Colonic mucosa (tissue), 4 donors: ENCODE measurements at regions not wholly inside any gene's neighbourhood (a gene's known extent, or its start where the extent isn't known, plus 50 kb on each side); places are given as distances from the start of the nearest gene placed in this dataset.
"Not testable (repeated sequence)": the region's sequence is repeated elsewhere in the genome, so short reads cannot be mapped to it uniquely, and the experiment has no call there.

ENCODE experiments used
- DNase-seq: peaks from one replicate; pipeline ENCODE4 v3.0.0-alpha.2; 2020
- H3K27ac ChIP-seq: fragments of 200-600 bp; one replicate; pipeline ENCODE4 v1.8.0; 2021
- H3K27me3 ChIP-seq: fragments of 200-600 bp; one replicate; pipeline ENCODE4 v1.8.0; 2021
- H3K36me3 ChIP-seq: fragments of 200-600 bp; one replicate; pipeline ENCODE4 v1.8.0; 2021
- H3K4me1 ChIP-seq: fragments of 200-600 bp; one replicate; pipeline ENCODE4 v1.8.0; 2021; ENCODE audit warnings: mild to moderate bottlenecking
- H3K4me3 ChIP-seq: fragments of 200-600 bp; one replicate; pipeline ENCODE4 v1.8.0; 2021
- H3K9ac ChIP-seq, 2 donors: one replicate each; pipeline ENCODE4 v1.7.0; 2013; ENCODE audit warnings: control low read depth in 2 of 2, low read depth in 2 of 2, low read length in 2 of 2
- H3K9me3 ChIP-seq: fragments of 200-600 bp; one replicate; pipeline ENCODE4 v1.8.0; 2021
- CTCF ChIP-seq: fragments of 200-600 bp; IDR thresholded peaks from one replicate; pipeline ENCODE4 v1.8.0; 2022; ENCODE audit warnings: antibody characterized with exemption, mild to moderate bottlenecking
- intact Hi-C: fragments of 100-400 bp; cut with DNase I; formaldehyde crosslinking; loops from one replicate; pipeline ENCODE4 v1.14.1; 2022
- donor health status: healthy.
- donor health status: DM: no; HTN: no; CAD: no.
- donor health status: DM: no; HTN: no; CAD: no.

- no peak for TF ChIP-seq CTCF
- Histone ChIP-seq H3K27me3 (no peaks in the 10 kb centered on the region), H3K36me3 (no peaks in the 10 kb centered on the region), H3K9me3 (no peaks in the 10 kb centered on the region), H3K4me1 (no peaks in the 10 kb centered on the region), H3K4me3 (no peak overlapping the region), H3K9ac (no peak overlapping the region), H3K27ac (no peak overlapping the region)
- intact Hi-C loops: no loop called here
- no peak for DNase-seq
Measured at GRCh38 chr13:38239874-38240273, 109.8 kb upstream of the UFM1 start.

- TF ChIP-seq CTCF: no peak
Measured at GRCh38 chr13:38228322-38228721, 121.3 kb upstream of the UFM1 start.

GRCh38 chr13:38226496-38226895 is 123.2 kb upstream of the UFM1 start:
- intact Hi-C loops: no loop called here
- no peaks in the 10 kb centered on the region for H3K27me3 ChIP-seq
- H3K4me1 ChIP-seq: no peaks in the 10 kb centered on the region
- H3K27ac ChIP-seq: no peak overlapping the region
- H3K9me3 ChIP-seq: no peaks in the 10 kb centered on the region
- DNase-seq: no peak
- no peak for TF ChIP-seq CTCF
- H3K36me3 ChIP-seq: no peaks in the 10 kb centered on the region
- H3K9ac ChIP-seq: no peak overlapping the region
- H3K4me3 ChIP-seq: no peak overlapping the region

More at GRCh38 chr13:38228322-38228721, 121.3 kb upstream of the UFM1 start:
- Histone ChIP-seq H3K36me3 (no peaks in the 10 kb centered on the region), H3K9me3 (no peaks in the 10 kb centered on the region), H3K27me3 (no peaks in the 10 kb centered on the region), H3K27ac (no peak overlapping the region), H3K9ac (no peak overlapping the region), H3K4me3 (no peak overlapping the region), H3K4me1 (no peaks in the 10 kb centered on the region)
- intact Hi-C loops: no loop called here
- DNase-seq: no peak

GRCh38 chr13:38223089-38223488 is 126.6 kb upstream of the UFM1 start:
- Histone ChIP-seq H3K27me3 (no peaks in the 10 kb centered on the region), H3K9me3 (no peaks in the 10 kb centered on the region), H3K36me3 (no peaks in the 10 kb centered on the region), H3K27ac (no peak overlapping the region), H3K4me1 (no peaks in the 10 kb centered on the region), H3K9ac (no peak overlapping the region), H3K4me3 (no peak overlapping the region)
- intact Hi-C loops: no loop called here
- no peak for DNase-seq
- no peak for TF ChIP-seq CTCF

DNA sequence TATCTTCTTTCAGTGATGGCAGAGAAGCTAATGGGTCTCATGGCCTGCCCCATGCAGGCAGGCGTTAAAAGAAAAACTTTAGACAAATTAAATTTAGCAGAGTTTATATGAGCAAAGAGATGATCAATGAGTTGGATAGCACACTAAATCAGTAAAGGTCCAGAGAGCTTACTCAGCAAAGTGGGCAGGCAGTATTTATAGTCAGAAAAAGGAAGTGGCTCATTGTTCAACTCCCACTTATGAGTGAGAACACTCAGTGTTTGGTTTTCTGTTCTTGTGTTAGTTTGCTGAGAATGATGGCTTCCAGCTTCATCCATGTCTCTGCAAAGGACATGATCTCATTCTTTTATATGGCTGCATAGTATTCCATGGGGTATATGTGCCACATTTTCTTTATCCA is 128.5 kb upstream of the UFM1 start:
- H3K36me3 ChIP-seq, H3K27me3 ChIP-seq, intact Hi-C loops, H3K9me3 ChIP-seq, DNase-seq, H3K4me1 ChIP-seq, H3K4me3 ChIP-seq, H3K27ac ChIP-seq, H3K9ac ChIP-seq: not testable (repeated sequence)

- H3K27ac ChIP-seq: no peak overlapping the region
- intact Hi-C loops: no loop called here
- H3K36me3 ChIP-seq: no peaks in the 10 kb centered on the region
- DNase-seq: no peak
- H3K4me1 ChIP-seq: no peaks in the 10 kb centered on the region
- H3K9me3 ChIP-seq: no peaks in the 10 kb centered on the region
- no peak overlapping the region for H3K4me3 ChIP-seq
- no peaks in the 10 kb centered on the region for H3K27me3 ChIP-seq
- H3K9ac ChIP-seq: no peak overlapping the region
- no peak for TF ChIP-seq CTCF
Measured at GRCh38 chr13:38216181-38216580, 133.5 kb upstream of the UFM1 start.
